PFSK-1 (cell line): ENCODE measurements at regions not wholly inside any gene's neighbourhood (a gene's known extent, or its start where the extent isn't known, plus 50 kb on each side); places are given as distances from the start of the nearest gene placed in this dataset.

Experiments used
- POLR2AphosphoS5 ChIP-seq: IDR thresholded peaks from 2 replicates; pipeline ENCODE4 v1.6.1; 2012; ENCODE audit warnings: low read depth, mild to moderate bottlenecking, control low read depth, low read length, moderate library complexity
- REST ChIP-seq, 2 experiments: IDR thresholded peaks; 2 replicates each; pipeline versions ENCODE4 v1.6.1 to v1.8.0; 2011 to 2012; ENCODE audit warnings: low read depth in 2 of 2, low read length in 2 of 2, control low read depth in 1 of 2, inconsistent platforms in 1 of 2, mild to moderate bottlenecking in 1 of 2, moderate library complexity in 1 of 2; ENCODE audit not compliant: insufficient read depth in 1 of 2
- SIN3A ChIP-seq: IDR thresholded peaks from 2 replicates; pipeline ENCODE4 v1.6.1; 2012; ENCODE audit warnings: mild to moderate bottlenecking, low read length, moderate library complexity, borderline replicate concordance; ENCODE audit not compliant: insufficient read depth

- TF ChIP-seq REST (IDR thresholded peaks at IDR 0.05; ENCODE audit: insufficient read depth in 1 of 2, low read depth in 2 of 2, low read length in 2 of 2) (no peak), POLR2AphosphoS5 (no peak), SIN3A (no peak)
Observed at GRCh38 chr4:131721883-131722282, 1427.2 kb upstream of the PCDH10 start.
